ENCODE measurements at regions not wholly inside any gene's neighbourhood (a gene's known extent, or its start where the extent isn't known, plus 50 kb on each side); places are given as distances from the start of the nearest gene placed in this dataset.

DNA sequence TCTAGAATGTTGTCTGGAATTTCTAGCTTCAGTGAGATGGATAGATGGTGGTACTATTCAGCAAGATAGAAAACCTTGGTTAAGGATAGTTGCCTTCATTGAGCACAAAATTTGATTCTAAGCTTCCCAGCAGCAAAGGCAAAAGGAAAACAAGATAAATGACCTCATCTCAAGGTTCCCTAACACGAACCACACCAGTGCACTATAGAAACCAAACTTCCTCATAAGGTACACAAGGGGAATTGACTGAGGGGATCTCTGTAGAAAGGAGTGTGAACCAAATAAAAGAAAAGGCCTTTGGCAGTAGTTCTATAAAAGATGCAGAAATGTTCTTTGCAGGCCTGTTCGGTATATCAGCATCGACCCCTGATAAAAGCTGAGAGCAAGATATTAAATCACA is 288.9 kb downstream of the SHQ1 start:
- no peak for TF ChIP-seq JUND (IDR thresholded peaks at IDR 0.05)
- TF ChIP-seq, protein P1, sequence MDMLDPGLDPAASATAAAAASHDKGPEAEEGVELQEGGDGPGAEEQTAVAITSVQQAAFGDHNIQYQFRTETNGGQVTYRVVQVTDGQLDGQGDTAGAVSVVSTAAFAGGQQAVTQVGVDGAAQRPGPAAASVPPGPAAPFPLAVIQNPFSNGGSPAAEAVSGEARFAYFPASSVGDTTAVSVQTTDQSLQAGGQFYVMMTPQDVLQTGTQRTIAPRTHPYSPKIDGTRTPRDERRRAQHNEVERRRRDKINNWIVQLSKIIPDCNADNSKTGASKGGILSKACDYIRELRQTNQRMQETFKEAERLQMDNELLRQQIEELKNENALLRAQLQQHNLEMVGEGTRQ (IDR thresholded peaks at IDR 0.05; ENCODE audit: borderline replicate concordance, low read depth, low read length), result no peak
- TF ChIP-seq GABPA (IDR thresholded peaks at IDR 0.05; ENCODE audit: low read depth), result no peak
- TF ChIP-seq RAD21 (IDR thresholded peaks at IDR 0.05; ENCODE audit: low read length), result no peak
- no peak for TF ChIP-seq CTCF (IDR thresholded peaks at IDR 0.05)
- TF ChIP-seq NFIC (IDR thresholded peaks at IDR 0.05; ENCODE audit: borderline replicate concordance), result no peak
- no peak for TF ChIP-seq ZBTB33 (IDR thresholded peaks at IDR 0.05; ENCODE audit: borderline replicate concordance, low read depth)
- TF ChIP-seq SMC3 (IDR thresholded peaks at IDR 0.05; ENCODE audit: low read depth, low read length), result no peak
